DMS79 (cell line): ENCODE measurements at regions not wholly inside any gene's neighbourhood (a gene's known extent, or its start where the extent isn't known, plus 50 kb on each side); places are given as distances from the start of the nearest gene placed in this dataset.
"Not testable (repeated sequence)": the region's sequence is repeated elsewhere in the genome, so short reads cannot be mapped to it uniquely, and the experiment has no call there.

Experiments used
- DNase-seq: peaks from one replicate; lab custom pipeline; 2025; lab: John Stamatoyannopoulos, UW

DNA sequence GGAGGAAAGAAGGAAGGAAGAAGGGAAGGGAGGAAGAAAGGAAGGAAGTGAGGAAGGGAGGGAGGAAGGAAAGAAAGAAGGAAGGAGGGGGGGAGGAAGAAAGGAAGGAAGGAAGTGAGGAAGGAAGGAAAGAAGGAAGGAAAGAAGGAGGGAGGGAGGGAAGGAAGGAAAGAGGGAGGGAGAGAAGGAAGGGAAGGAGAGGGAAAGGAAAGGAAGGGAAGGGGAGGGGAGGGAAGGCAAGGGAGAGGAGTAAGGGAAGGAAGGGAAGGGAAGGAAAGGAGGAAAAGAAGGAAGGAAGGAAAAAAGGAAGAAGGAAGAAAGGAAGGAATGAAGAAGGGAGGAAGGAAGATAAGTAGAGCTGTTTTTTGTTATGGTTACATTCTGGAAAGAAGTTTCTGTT lies 141.2 kb downstream of the LRRC3B start:
- no peak for DNase-seq

GRCh38 chr3:26766031-26766430 lies 143.5 kb downstream of the LRRC3B start:
- no peak for DNase-seq

GRCh38 chr3:26768068-26768651 lies 145.6 kb downstream of the LRRC3B start:
- no peak for DNase-seq

DNA sequence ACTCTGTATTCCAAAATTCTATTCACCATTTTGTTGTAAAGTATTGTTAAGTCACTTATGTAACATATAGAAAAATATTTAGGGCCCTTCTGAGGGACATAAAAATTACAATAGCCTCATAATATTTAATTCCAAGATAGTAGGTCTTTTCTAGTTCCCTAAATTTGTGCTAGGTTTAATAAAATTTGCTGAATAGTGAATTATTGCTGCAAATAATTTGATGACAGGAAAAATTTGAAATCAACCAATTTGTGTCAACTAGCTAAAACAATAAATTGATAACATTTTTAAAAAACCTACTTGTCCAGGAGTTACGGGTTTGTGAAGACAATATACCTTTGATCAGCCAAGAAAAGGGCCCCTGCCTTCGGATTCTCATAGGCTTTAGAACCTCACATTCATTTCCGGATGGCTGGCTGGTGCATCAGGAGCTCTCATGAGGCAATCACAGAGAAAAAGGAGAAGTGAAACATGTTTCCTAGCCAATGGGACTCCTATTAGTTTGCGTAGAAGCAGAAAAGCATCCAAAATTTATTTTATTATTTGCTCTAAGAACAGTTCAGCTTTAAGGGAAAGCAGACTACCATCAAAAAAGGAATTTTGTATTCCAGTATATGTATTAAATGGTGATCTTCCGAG lies 177.2 kb downstream of the LRRC3B start:
- DNase-seq = no peak

DNA sequence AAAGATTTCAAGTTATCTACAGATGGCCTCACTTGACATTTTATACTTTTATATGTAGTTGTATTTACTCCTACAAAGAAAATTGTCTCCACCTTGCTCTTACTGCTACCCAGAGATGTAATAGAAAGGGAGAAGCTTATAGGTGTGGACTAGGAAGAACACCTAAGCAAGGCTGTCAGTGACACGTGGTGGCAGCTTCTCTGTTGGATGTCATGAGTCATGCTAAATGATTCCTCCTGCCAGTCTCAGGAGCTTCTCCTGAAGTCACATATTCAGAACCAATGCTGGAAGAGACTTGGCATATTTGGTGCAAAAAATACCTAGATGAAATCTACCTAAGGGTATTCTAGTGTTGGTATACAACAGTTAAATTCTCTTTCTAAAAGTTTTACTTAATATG lies 184.7 kb downstream of the LRRC3B start:
- no peak for DNase-seq

- DNase-seq = no peak
Measured at GRCh38 chr3:26825454-26825853, 202.9 kb downstream of the LRRC3B start.

- no peak for DNase-seq
Measured at GRCh38 chr3:26827169-26827568, 204.6 kb downstream of the LRRC3B start.

- no peak for DNase-seq
Measured at GRCh38 chr3:26838026-26838425, 215.5 kb downstream of the LRRC3B start.

GRCh38 chr3:26839001-26839400 lies 216.4 kb downstream of the LRRC3B start:
- no peak for DNase-seq

DNA sequence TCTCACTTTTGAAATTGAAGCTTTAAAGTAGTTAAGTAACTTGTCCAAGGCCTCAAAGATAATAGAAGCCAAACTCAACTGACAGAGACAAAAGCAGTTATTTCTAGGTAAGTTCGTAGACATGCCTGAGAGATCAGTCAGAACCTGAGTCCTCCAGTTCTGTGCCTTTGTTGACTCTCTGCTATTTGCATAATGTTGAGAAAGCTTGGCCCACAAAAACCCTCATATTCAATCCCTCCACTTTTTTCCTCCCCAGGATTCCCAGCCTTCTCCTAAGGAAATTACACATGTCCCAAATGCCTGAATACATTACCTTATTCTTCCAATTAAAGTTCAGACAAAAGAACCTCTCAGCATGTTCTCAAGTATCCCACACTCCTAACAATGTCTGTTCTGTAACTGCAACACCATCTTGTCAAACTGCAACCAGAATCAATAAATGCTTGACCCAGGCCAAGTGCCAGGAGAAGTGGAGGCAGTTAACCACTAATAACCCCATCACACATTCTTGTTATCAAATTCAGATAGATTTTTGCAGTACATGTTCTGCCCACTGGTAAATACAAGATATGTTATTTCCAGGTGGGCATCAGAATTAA lies 217.8 kb downstream of the LRRC3B start:
- DNase-seq = no peak

GRCh38 chr3:26845194-26845593 lies 222.6 kb downstream of the LRRC3B start:
- no peak for DNase-seq

DNA sequence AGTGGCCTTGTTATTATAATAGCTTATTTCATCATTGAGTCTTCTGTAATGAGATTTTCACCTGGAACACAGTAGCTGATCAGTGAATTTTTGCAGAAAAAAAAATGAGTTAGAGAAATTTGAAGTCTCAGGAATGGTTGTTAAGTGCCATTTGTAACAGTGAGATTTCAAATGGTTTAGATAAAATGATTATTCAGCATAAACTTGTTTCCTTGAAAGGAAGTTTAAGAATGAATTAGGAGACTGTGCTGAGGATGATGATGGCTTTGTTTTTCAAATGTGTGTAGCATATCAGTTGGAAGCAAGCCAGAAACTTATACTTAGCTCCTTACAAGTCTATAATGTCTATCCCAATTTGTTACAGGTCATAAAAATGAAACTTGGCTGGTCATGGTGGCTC lies 225.1 kb downstream of the LRRC3B start:
- DNase-seq = no peak

- DNase-seq = no peak
Measured at GRCh38 chr3:26894443-26894842, 271.9 kb downstream of the LRRC3B start.

DNA sequence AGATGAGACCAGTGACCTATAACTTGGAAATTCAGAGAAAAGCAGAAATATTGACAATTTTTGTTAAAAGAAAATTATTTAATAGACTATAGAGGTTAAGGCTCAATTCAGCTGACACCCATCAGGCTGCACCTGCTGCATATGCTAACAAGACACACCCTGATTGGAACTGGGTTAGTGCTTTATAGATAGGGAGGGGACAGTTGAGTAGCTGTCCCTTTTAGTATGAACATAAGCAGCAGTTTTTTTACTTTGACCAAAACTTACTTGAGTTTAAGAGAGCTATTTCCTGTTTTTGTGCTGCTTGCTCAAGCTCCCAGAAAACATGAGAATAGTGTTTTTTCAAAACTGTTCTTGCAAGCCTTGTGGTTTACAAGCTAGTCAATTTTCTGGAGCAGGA lies 292.6 kb downstream of the LRRC3B start:
- no peak for DNase-seq

- no peak for DNase-seq
Measured at GRCh38 chr3:26920646-26921478, 298.3 kb downstream of the LRRC3B start.

GRCh38 chr3:26931896-26932295 lies 309.3 kb downstream of the LRRC3B start:
- no peak for DNase-seq

DNA sequence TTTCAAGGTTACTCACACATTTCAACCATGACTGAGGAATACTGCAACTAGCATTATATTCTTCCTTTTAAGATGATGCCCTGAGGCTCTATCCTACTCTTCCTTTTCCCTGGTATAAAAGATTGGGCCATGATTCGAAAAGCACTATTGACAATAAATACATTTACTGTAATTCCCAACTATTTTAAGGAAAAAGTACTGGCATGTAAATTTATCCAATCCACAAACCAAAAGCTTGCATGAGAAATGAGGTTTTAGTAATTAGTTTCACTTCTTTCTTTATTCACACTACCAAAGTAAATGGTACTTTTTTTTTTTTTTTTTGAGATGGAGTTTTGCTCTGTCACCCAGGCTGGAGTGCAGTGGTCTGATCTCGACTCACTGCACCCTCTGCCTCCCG lies 310.2 kb downstream of the LRRC3B start:
- DNase-seq = no peak

DNA sequence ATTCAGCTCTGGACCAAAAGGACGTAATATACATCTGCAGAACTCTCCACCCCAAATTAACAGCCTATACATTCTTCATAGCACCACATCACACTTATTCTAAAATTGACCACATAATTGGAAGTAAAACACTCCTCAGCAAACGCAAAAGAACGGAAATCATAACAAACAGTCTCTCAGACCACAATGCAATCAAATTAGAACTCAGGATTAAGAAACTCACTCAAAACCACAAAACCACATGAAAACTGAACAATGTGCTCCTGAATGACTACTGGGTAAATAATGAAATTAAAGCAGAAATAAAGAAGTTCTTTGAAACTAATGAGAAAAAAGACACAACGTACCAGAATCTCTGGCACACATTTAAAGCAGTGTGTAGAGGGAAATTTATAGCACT lies 322.9 kb downstream of the LRRC3B start:
- DNase-seq = not testable (repeated sequence)

- DNase-seq = no peak
Measured at GRCh38 chr3:26960382-26960781, 337.8 kb downstream of the LRRC3B start.

GRCh38 chr3:26962492-26963360 lies 340.2 kb downstream of the LRRC3B start:
- DNase-seq = no peak

GRCh38 chr3:26963361-26963743 lies 340.8 kb downstream of the LRRC3B start:
- DNase-seq = no peak

DNA sequence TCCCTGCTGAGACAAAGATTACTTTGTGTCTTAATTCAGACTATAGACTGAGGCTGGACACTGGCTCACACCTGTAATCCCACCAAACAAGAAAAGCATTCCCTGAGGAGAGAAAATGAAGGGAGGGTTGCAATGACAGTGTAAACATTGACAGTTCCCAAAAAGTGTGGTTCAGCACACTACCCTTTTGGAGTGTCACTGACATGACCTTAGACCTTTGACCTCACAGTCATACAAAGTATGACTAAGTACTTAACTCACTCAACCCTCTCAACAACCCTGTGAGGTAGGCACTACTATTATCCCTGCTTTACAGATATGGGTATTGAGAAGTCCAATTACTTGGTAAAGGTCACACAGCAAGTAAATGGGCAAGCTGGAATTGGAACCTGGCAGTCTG lies 341.7 kb downstream of the LRRC3B start:
- DNase-seq = no peak
